ENCODE measurements at regions not wholly inside any gene's neighbourhood (a gene's known extent, or its start where the extent isn't known, plus 50 kb on each side); places are given as distances from the start of the nearest gene placed in this dataset.
"Not testable (repeated sequence)": the region's sequence is repeated elsewhere in the genome, so short reads cannot be mapped to it uniquely, and the experiment has no call there.

- peaks cover 18% of the 10 kb centered on the region for H3K27me3 Mint-ChIP-seq
- no peak overlapping the region for H3K4me3 Mint-ChIP-seq
- no peak overlapping the region for H3K27ac Mint-ChIP-seq
- intact Hi-C loops (cut with micrococcal nuclease), result no loop called here
- peaks cover 5% of the 10 kb centered on the region for H3K4me1 Mint-ChIP-seq (ENCODE audit: low read depth)
- H3K36me3 Mint-ChIP-seq (ENCODE audit: low read depth), result no peaks in the 10 kb centered on the region
- no peaks in the 10 kb centered on the region for H3K9me3 Mint-ChIP-seq
These were observed 549.8 kb downstream of the MATN1 start for GRCh38 chr1:30173560-30173959.

- H3K4me1 Mint-ChIP-seq (ENCODE audit: low read depth), result peaks cover 5% of the 10 kb centered on the region
- H3K9me3 Mint-ChIP-seq, result no peaks in the 10 kb centered on the region
- H3K36me3 Mint-ChIP-seq (ENCODE audit: low read depth), result no peaks in the 10 kb centered on the region
- H3K4me3 Mint-ChIP-seq, result no peak overlapping the region
- H3K27me3 Mint-ChIP-seq, result peaks cover 20% of the 10 kb centered on the region
- H3K27ac Mint-ChIP-seq, result no peak overlapping the region
- intact Hi-C loops (cut with micrococcal nuclease), result no loop called here
These were observed 550.6 kb downstream of the MATN1 start for GRCh38 chr1:30172757-30173156.

- H3K4me1 Mint-ChIP-seq (ENCODE audit: low read depth), result peaks cover 5% of the 10 kb centered on the region
- no peaks in the 10 kb centered on the region for H3K9me3 Mint-ChIP-seq
These were observed 551.1 kb downstream of the MATN1 start for GRCh38 chr1:30172299-30172694.

GRCh38 chr1:30171537-30172298 is 551.7 kb downstream of the MATN1 start:
- no peak overlapping the region for H3K27ac Mint-ChIP-seq
- peaks cover 5% of the 10 kb centered on the region for H3K4me1 Mint-ChIP-seq (ENCODE audit: low read depth)
- H3K4me3 Mint-ChIP-seq, result no peak overlapping the region
- H3K9me3 Mint-ChIP-seq, result no peaks in the 10 kb centered on the region
- intact Hi-C loops (cut with micrococcal nuclease), result no loop called here
- H3K36me3 Mint-ChIP-seq (ENCODE audit: low read depth), result no peaks in the 10 kb centered on the region
- H3K27me3 Mint-ChIP-seq, result peaks cover 23% of the 10 kb centered on the region

More at GRCh38 chr1:30172299-30172694, 551.1 kb downstream of the MATN1 start:
- Mint-ChIP-seq H3K27me3 (peaks cover 21% of the 10 kb centered on the region), H3K36me3 (ENCODE audit: low read depth) (no peaks in the 10 kb centered on the region), H3K27ac (no peak overlapping the region), H3K4me3 (no peak overlapping the region)
- intact Hi-C loops (cut with micrococcal nuclease), result no loop called here

- intact Hi-C loops (cut with micrococcal nuclease), result no loop called here
- H3K36me3 Mint-ChIP-seq (ENCODE audit: low read depth), result no peaks in the 10 kb centered on the region
- no peak overlapping the region for H3K4me3 Mint-ChIP-seq
- H3K27me3 Mint-ChIP-seq, result peaks cover 23% of the 10 kb centered on the region
- H3K27ac Mint-ChIP-seq, result no peak overlapping the region
- H3K9me3 Mint-ChIP-seq, result no peaks in the 10 kb centered on the region
- H3K4me1 Mint-ChIP-seq (ENCODE audit: low read depth), result peaks cover 5% of the 10 kb centered on the region
These were observed 554.1 kb downstream of the MATN1 start for GRCh38 chr1:30169269-30169668.

GRCh38 chr1:30166174-30166573 is 557.2 kb downstream of the MATN1 start:
- Mint-ChIP-seq H3K27ac (no peak overlapping the region), H3K36me3 (ENCODE audit: low read depth) (no peaks in the 10 kb centered on the region), H3K4me1 (ENCODE audit: low read depth) (no peaks in the 10 kb centered on the region), H3K27me3 (peaks cover 25% of the 10 kb centered on the region), H3K4me3 (no peak overlapping the region), H3K9me3 (no peaks in the 10 kb centered on the region)
- intact Hi-C loops (cut with micrococcal nuclease), result no loop called here

- Mint-ChIP-seq H3K27me3 (peaks cover 25% of the 10 kb centered on the region), H3K9me3 (no peaks in the 10 kb centered on the region), H3K27ac (no peak overlapping the region), H3K36me3 (ENCODE audit: low read depth) (no peaks in the 10 kb centered on the region), H3K4me1 (ENCODE audit: low read depth) (no peaks in the 10 kb centered on the region), H3K4me3 (no peak overlapping the region)
- intact Hi-C loops (cut with micrococcal nuclease), result no loop called here
These were observed 558.3 kb downstream of the MATN1 start for GRCh38 chr1:30165116-30165515.

- intact Hi-C loops (cut with micrococcal nuclease), result no loop called here
- Mint-ChIP-seq H3K4me1 (ENCODE audit: low read depth) (no peaks in the 10 kb centered on the region), H3K27me3 (peaks cover 23% of the 10 kb centered on the region), H3K36me3 (ENCODE audit: low read depth) (no peaks in the 10 kb centered on the region), H3K27ac (no peak overlapping the region), H3K4me3 (no peak overlapping the region), H3K9me3 (no peaks in the 10 kb centered on the region)
These were observed 558.7 kb downstream of the MATN1 start for GRCh38 chr1:30164693-30165092.

GRCh38 chr1:30162565-30162964 is 560.8 kb downstream of the MATN1 start:
- H3K36me3 Mint-ChIP-seq (ENCODE audit: low read depth), result no peaks in the 10 kb centered on the region
- no peaks in the 10 kb centered on the region for H3K9me3 Mint-ChIP-seq
- no peak overlapping the region for H3K27ac Mint-ChIP-seq
- no peaks in the 10 kb centered on the region for H3K4me1 Mint-ChIP-seq (ENCODE audit: low read depth)
- no peak overlapping the region for H3K4me3 Mint-ChIP-seq
- peaks cover 22% of the 10 kb centered on the region for H3K27me3 Mint-ChIP-seq
- intact Hi-C loops (cut with micrococcal nuclease), result no loop called here

GRCh38 chr1:30161953-30162352 is 561.4 kb downstream of the MATN1 start:
- Mint-ChIP-seq H3K27me3 (peaks cover 18% of the 10 kb centered on the region), H3K4me3 (no peak overlapping the region), H3K4me1 (ENCODE audit: low read depth) (no peaks in the 10 kb centered on the region), H3K27ac (no peak overlapping the region), H3K36me3 (ENCODE audit: low read depth) (no peaks in the 10 kb centered on the region), H3K9me3 (no peaks in the 10 kb centered on the region)
- intact Hi-C loops (cut with micrococcal nuclease), result no loop called here

- Mint-ChIP-seq H3K4me3 (no peak overlapping the region), H3K9me3 (no peaks in the 10 kb centered on the region), H3K27me3 (peaks cover 12% of the 10 kb centered on the region), H3K36me3 (ENCODE audit: low read depth) (no peaks in the 10 kb centered on the region), H3K4me1 (ENCODE audit: low read depth) (no peaks in the 10 kb centered on the region), H3K27ac (no peak overlapping the region)
- intact Hi-C loops (cut with micrococcal nuclease), result no loop called here
These were observed 562.2 kb downstream of the MATN1 start for GRCh38 chr1:30160999-30161689.

- H3K27me3 Mint-ChIP-seq, result peaks cover 7% of the 10 kb centered on the region
- H3K9me3 Mint-ChIP-seq, result no peaks in the 10 kb centered on the region
- no peak overlapping the region for H3K27ac Mint-ChIP-seq
- H3K4me1 Mint-ChIP-seq (ENCODE audit: low read depth), result no peaks in the 10 kb centered on the region
- no peak overlapping the region for H3K4me3 Mint-ChIP-seq
- intact Hi-C loops (cut with micrococcal nuclease), result no loop called here
- H3K36me3 Mint-ChIP-seq (ENCODE audit: low read depth), result no peaks in the 10 kb centered on the region
These were observed 564.4 kb downstream of the MATN1 start for GRCh38 chr1:30159015-30159414.

- intact Hi-C loops (cut with micrococcal nuclease); H3K4me1 Mint-ChIP-seq (ENCODE audit: low read depth); H3K4me3 Mint-ChIP-seq; H3K36me3 Mint-ChIP-seq (ENCODE audit: low read depth); H3K27me3 Mint-ChIP-seq; H3K27ac Mint-ChIP-seq: not testable (repeated sequence)
- peaks cover 11% of the 10 kb centered on the region for H3K9me3 Mint-ChIP-seq
These were observed 567.7 kb downstream of the MATN1 start for GRCh38 chr1:30155698-30156097.

GRCh38 chr1:30155253-30155652 is 568.1 kb downstream of the MATN1 start:
- H3K27ac Mint-ChIP-seq; H3K4me3 Mint-ChIP-seq; H3K27me3 Mint-ChIP-seq; intact Hi-C loops (cut with micrococcal nuclease); H3K36me3 Mint-ChIP-seq (ENCODE audit: low read depth); H3K4me1 Mint-ChIP-seq (ENCODE audit: low read depth): not testable (repeated sequence)
- peaks cover 12% of the 10 kb centered on the region for H3K9me3 Mint-ChIP-seq

Measured in dendritic cell treated with granulocyte-macrophage colony-stimulating factor and Interleukin-4, amounts not matched to agents 40 ng/mL and 50 ng/mL, for 4 days (primary cell).